ENCODE measurements at regions not wholly inside any gene's neighbourhood (a gene's known extent, or its start where the extent isn't known, plus 50 kb on each side); places are given as distances from the start of the nearest gene placed in this dataset.

GRCh38 chr13:42722883-42723539, 58.4 kb upstream of the FAM216B start:
- no peak for TF ChIP-seq POLR2AphosphoS5 (IDR thresholded peaks at IDR 0.05)
- no peak for TF ChIP-seq CTCF (IDR thresholded peaks at IDR 0.05)

Data from upper lobe of left lung (tissue), 4 donors.